ENCODE measurements at regions not wholly inside any gene's neighbourhood (a gene's known extent, or its start where the extent isn't known, plus 50 kb on each side); places are given as distances from the start of the nearest gene placed in this dataset.

GRCh38 chr6:98670045-98670746 lies 164.2 kb upstream of the POU3F2 start:
- Histone ChIP-seq H3K27ac (replicated peaks) (no peak overlapping the region), H3K27me3 (ENCODE audit: insufficient read depth, poor library complexity, severe bottlenecking) (no peaks in the 10 kb centered on the region), H3K4me3 (replicated peaks; ENCODE audit: insufficient read depth, low read length) (no peak overlapping the region)
- no peak for DNase-seq (ENCODE audit: low read depth in 1 of 2, low spot score in 1 of 2)
- no peak for TF ChIP-seq GABPA (IDR thresholded peaks at IDR 0.05; ENCODE audit: low read depth)
- TF ChIP-seq SPI1 (IDR thresholded peaks at IDR 0.05; ENCODE audit: borderline replicate concordance, low read depth), result no peak

GRCh38 chr6:98672681-98673475 lies 161.5 kb upstream of the POU3F2 start:
- H3K4me3 ChIP-seq (replicated peaks; ENCODE audit: insufficient read depth, low read length), result no peak overlapping the region
- no peaks in the 10 kb centered on the region for H3K27me3 ChIP-seq (ENCODE audit: insufficient read depth, poor library complexity, severe bottlenecking)
- TF ChIP-seq POLR2AphosphoS5 (IDR thresholded peaks at IDR 0.05; ENCODE audit: low read depth), result no peak
- TF ChIP-seq REST (IDR thresholded peaks at IDR 0.05; ENCODE audit: insufficient replicate concordance, low read depth), result no peak
- no peak for TF ChIP-seq SPI1 (IDR thresholded peaks at IDR 0.05; ENCODE audit: borderline replicate concordance, low read depth)
- no peak for TF ChIP-seq GABPA (IDR thresholded peaks at IDR 0.05; ENCODE audit: low read depth)
- no peak for TF ChIP-seq CTCF (IDR thresholded peaks at IDR 0.05; ENCODE audit: insufficient read depth, low read length)
- H3K27ac ChIP-seq (replicated peaks), result no peak overlapping the region
- DNase-seq (ENCODE audit: low read depth in 1 of 2, low spot score in 1 of 2), result no peak

- no peaks in the 10 kb centered on the region for H3K27me3 ChIP-seq (ENCODE audit: insufficient read depth, poor library complexity, severe bottlenecking)
- H3K4me3 ChIP-seq (replicated peaks; ENCODE audit: insufficient read depth, low read length), result no peak overlapping the region
- TF ChIP-seq SPI1 (IDR thresholded peaks at IDR 0.05; ENCODE audit: borderline replicate concordance, low read depth) (no peak), POLR2AphosphoS5 (IDR thresholded peaks at IDR 0.05; ENCODE audit: low read depth) (no peak), REST (IDR thresholded peaks at IDR 0.05; ENCODE audit: insufficient replicate concordance, low read depth) (no peak)
- no peak for DNase-seq (ENCODE audit: low read depth in 1 of 2, low spot score in 1 of 2)
- no peak overlapping the region for H3K27ac ChIP-seq (replicated peaks)
These were observed 155.9 kb upstream of the POU3F2 start for GRCh38 chr6:98678481-98678880.

GRCh38 chr6:98686008-98686601 lies 148.3 kb upstream of the POU3F2 start:
- TF ChIP-seq SPI1 (IDR thresholded peaks at IDR 0.05; ENCODE audit: borderline replicate concordance, low read depth) (no peak), GABPA (IDR thresholded peaks at IDR 0.05; ENCODE audit: low read depth) (no peak), REST (IDR thresholded peaks at IDR 0.05; ENCODE audit: insufficient replicate concordance, low read depth) (no peak), CTCF (IDR thresholded peaks at IDR 0.05; ENCODE audit: insufficient read depth, low read length) (no peak), POLR2AphosphoS5 (IDR thresholded peaks at IDR 0.05; ENCODE audit: low read depth) (no peak)
- Histone ChIP-seq H3K27ac (replicated peaks) (no peak overlapping the region), H3K27me3 (ENCODE audit: insufficient read depth, poor library complexity, severe bottlenecking) (no peaks in the 10 kb centered on the region), H3K4me3 (replicated peaks; ENCODE audit: insufficient read depth, low read length) (no peak overlapping the region)
- DNase-seq (ENCODE audit: low read depth in 1 of 2, low spot score in 1 of 2), result no peak

Measured in HL-60 (cell line).